Lower leg skin (tissue), 4 donors: ENCODE measurements at regions not wholly inside any gene's neighbourhood (a gene's known extent, or its start where the extent isn't known, plus 50 kb on each side); places are given as distances from the start of the nearest gene placed in this dataset.

ENCODE experiments used
- DNase-seq, 2 donors: peaks; one replicate each; pipeline ENCODE4 v3.0.0-alpha.2; 2019; ENCODE audit warnings: low spot score in 2 of 2
- H3K4me3 ChIP-seq: fragments of 200-600 bp; sonication (generic); 2 replicates; pipeline ENCODE4 v1.5.1; 2017; ENCODE audit warnings: mild to moderate bottlenecking, low read depth; ENCODE audit not compliant: poor library complexity, severe bottlenecking
- POLR2A ChIP-seq, 2 donors: fragments of 450-650 bp; IDR thresholded peaks; one replicate each; pipeline ENCODE4 v1.6.1; 2016 to 2017; ENCODE audit warnings: antibody characterized with exemption in 2 of 2, mild to moderate bottlenecking in 1 of 2, moderate library complexity in 1 of 2
- WGBS, 2 donors: methylation state at CpG; one replicate each; pipeline ENCODE4 v1.1.5; 2018; 5-methylcytosine and 5-hydroxymethylcytosine counted together
- intact Hi-C: fragments of 100-400 bp; cut with DNase I; formaldehyde crosslinking; loops from one replicate; pipeline ENCODE4 v1.15.0; 2023; ENCODE audit warnings: low total_unique reads
- TF ChIP-seq, protein P1 (sequence below), 3 donors: fragments of 450-650 bp; IDR thresholded peaks; one replicate each; pipeline ENCODE4 v1.5.1; 2016; ENCODE audit warnings: antibody characterized with exemption in 3 of 3, mild to moderate bottlenecking in 3 of 3, moderate library complexity in 2 of 3

DNA sequence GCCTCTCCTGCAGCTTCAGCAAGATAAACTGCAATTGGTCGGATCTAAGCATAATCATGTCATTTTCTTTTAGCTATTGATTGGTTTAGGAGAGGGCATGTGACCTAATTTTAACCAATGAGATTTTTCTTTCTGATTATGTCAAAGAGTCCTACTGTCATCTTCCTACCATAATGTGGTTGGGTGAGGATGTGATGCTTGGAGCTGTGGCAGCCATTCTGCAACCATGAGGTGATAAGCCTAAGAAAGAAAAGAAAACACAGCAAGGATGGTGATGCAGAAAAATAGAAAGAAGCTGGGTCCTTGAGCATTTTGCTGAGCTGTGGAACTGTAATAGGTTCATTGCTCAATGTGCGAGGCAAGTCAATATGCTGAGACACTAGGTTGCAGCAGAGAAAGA, 121.7 kb upstream of the CRHR1 start:
- DNase-seq, result no peak
- intact Hi-C loops, result no loop called here
- no peak overlapping the region for H3K4me3 ChIP-seq
- TF ChIP-seq POLR2A (IDR thresholded peaks at IDR 0.05), result no peak
- TF ChIP-seq, protein P1, sequence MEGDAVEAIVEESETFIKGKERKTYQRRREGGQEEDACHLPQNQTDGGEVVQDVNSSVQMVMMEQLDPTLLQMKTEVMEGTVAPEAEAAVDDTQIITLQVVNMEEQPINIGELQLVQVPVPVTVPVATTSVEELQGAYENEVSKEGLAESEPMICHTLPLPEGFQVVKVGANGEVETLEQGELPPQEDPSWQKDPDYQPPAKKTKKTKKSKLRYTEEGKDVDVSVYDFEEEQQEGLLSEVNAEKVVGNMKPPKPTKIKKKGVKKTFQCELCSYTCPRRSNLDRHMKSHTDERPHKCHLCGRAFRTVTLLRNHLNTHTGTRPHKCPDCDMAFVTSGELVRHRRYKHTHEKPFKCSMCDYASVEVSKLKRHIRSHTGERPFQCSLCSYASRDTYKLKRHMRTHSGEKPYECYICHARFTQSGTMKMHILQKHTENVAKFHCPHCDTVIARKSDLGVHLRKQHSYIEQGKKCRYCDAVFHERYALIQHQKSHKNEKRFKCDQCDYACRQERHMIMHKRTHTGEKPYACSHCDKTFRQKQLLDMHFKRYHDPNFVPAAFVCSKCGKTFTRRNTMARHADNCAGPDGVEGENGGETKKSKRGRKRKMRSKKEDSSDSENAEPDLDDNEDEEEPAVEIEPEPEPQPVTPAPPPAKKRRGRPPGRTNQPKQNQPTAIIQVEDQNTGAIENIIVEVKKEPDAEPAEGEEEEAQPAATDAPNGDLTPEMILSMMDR (IDR thresholded peaks at IDR 0.05), result no peak
- 59 to 96% methylated on average over 2 of the region's 2 CpGs for WGBS, 2 donors

- DNase-seq, result no peak
- 53 to 58% methylated on average over 1 of the region's 1 CpG for WGBS, 2 donors
- H3K4me3 ChIP-seq, result no peak overlapping the region
- TF ChIP-seq, protein P1 (IDR thresholded peaks at IDR 0.05), result no peak
- no peak for TF ChIP-seq POLR2A (IDR thresholded peaks at IDR 0.05)
- intact Hi-C loops, result no loop called here
Measured at GRCh38 chr17:45663772-45664171, 120.3 kb upstream of the CRHR1 start.

GRCh38 chr17:45664921-45665320, 119.2 kb upstream of the CRHR1 start:
- intact Hi-C loops, result no loop called here
- TF ChIP-seq, protein P1 (IDR thresholded peaks at IDR 0.05), result no peak
- no peak for TF ChIP-seq POLR2A (IDR thresholded peaks at IDR 0.05)
- WGBS, 2 donors, result 37 to 40% methylated on average over 6 of the region's 6 CpGs
- H3K4me3 ChIP-seq, result no peak overlapping the region
- no peak for DNase-seq

DNA sequence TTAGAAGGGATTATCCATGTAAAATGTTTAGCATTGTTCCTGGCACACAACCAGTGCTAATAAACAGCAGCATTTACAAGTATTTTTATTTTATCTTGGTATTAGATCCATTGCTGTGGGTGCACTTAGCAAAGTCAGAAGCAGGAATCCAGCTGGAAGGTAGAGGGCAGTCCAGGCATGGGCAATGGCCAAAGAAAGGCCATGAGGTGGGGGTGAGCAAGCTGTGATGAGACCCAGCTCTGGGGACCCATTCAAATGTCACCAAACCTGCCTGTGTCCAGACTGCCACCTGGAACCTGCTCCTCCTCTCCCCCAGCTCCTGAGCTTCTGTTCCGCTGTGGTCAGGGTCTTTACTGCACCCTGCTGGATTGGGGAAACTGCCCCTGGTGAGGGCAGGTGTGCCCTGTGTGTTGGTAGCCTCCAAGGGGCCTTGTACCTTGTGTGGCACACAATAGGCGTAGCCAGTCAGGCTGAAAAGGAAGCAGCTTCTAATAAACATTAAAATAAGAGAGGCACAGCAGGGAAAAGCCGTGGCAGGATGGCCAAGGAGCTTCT, 118.0 kb upstream of the CRHR1 start:
- DNase-seq, result no peak
- intact Hi-C loops, result no loop called here
- no peak overlapping the region for H3K4me3 ChIP-seq
- TF ChIP-seq, protein P1 (IDR thresholded peaks at IDR 0.05), result no peak
- no peak for TF ChIP-seq POLR2A (IDR thresholded peaks at IDR 0.05)
- 78 to 81% methylated on average over 3 of the region's 3 CpGs for WGBS, 2 donors

DNA sequence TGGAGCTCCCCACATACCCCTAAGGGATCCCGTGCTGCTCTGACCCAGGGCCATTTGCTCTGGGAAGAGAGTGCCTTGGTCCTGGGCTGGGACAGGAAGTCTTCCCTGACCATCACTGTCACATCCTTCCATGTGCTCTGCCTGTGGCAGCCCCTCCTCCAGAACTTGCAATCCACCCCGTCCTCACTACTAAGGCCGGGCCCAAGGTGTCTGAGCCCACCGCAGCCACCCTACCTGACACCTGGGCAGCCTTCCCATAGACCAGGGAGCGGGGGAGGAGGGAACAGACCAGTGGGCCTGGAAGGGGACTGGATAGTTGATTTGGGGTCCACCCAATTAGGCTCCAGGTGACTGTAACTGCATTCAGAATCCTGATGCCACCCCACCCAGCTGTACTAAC, 117.5 kb upstream of the CRHR1 start:
- intact Hi-C loops, result no loop called here
- TF ChIP-seq POLR2A (IDR thresholded peaks at IDR 0.05), result no peak
- TF ChIP-seq, protein P1 (IDR thresholded peaks at IDR 0.05), result no peak
- no peak for DNase-seq
- H3K4me3 ChIP-seq, result no peak overlapping the region
- 72 to 77% methylated on average over 5 of the region's 5 CpGs for WGBS, 2 donors

- TF ChIP-seq, protein P1 (IDR thresholded peaks at IDR 0.05), result no peak
- no peak for TF ChIP-seq POLR2A (IDR thresholded peaks at IDR 0.05)
- DNase-seq, result no peak
- intact Hi-C loops, result no loop called here
- H3K4me3 ChIP-seq, result no peak overlapping the region
- 64 to 75% methylated on average over 6 of the region's 6 CpGs for WGBS, 2 donors
Measured at GRCh38 chr17:45667591-45668171, 116.4 kb upstream of the CRHR1 start.
